Prostate gland (tissue), 2 donors: ENCODE measurements at regions not wholly inside any gene's neighbourhood (a gene's known extent, or its start where the extent isn't known, plus 50 kb on each side); places are given as distances from the start of the nearest gene placed in this dataset.

Experiments used
- DNase-seq: peaks from one replicate; pipeline ENCODE4 v3.0.0-alpha.2; 2019; ENCODE audit warnings: low spot score
- H3K27ac ChIP-seq, 2 donors: fragments of 200-600 bp; sonication (generic); 2 replicates each; pipeline ENCODE4 v1.5.1; 2017 to 2019
- H3K27me3 ChIP-seq: fragments of 200-600 bp; sonication (generic); replicated peaks from 2 replicates; pipeline ENCODE4 v1.5.1; 2019; ENCODE audit not compliant: insufficient read depth
- H3K36me3 ChIP-seq, 2 donors: fragments of 200-600 bp; sonication (generic); 1 replicate in 1 of 2; 2 replicates in 1 of 2; pipeline versions ENCODE4 v1.5.1 to v1.8.1; 2017 to 2019
- H3K4me1 ChIP-seq: fragments of 200-600 bp; sonication (generic); replicated peaks from 2 replicates; pipeline ENCODE4 v1.5.1; 2019
- H3K4me3 ChIP-seq, 2 donors: fragments of 200-600 bp; sonication (generic); 2 replicates each; pipeline ENCODE4 v1.5.1; 2017 to 2019
- H3K9me3 ChIP-seq: fragments of 200-600 bp; sonication (generic); 2 replicates; pipeline ENCODE4 v1.5.1; 2017
- POLR2A ChIP-seq: fragments of 450-650 bp; IDR thresholded peaks from one replicate; pipeline ENCODE4 v1.6.1; 2016; ENCODE audit warnings: antibody characterized with exemption, mild to moderate bottlenecking
- POLR2AphosphoS5 ChIP-seq: sonication (generic); formaldehyde crosslinking; IDR thresholded peaks from one replicate; pipeline ENCODE4 v1.6.1; 2017; ENCODE audit warnings: antibody characterized with exemption
- WGBS: methylation state at CpG from one replicate; pipeline ENCODE4 v1.1.5; 2018; 5-methylcytosine and 5-hydroxymethylcytosine counted together
- intact Hi-C: fragments of 100-400 bp; cut with DNase I; formaldehyde crosslinking; loops from one replicate; pipeline ENCODE4 v1.14.2; 2022
- TF ChIP-seq, protein P1 (sequence below), 4 experiments: fragments of 200-600 bp in 2 of 4; fragments of 450-650 bp in 2 of 4; sonication (generic) in 2 of 4; IDR thresholded peaks; 1 replicate in 3 of 4; 2 replicates in 1 of 4; pipeline ENCODE4 v1.5.1; 2016 to 2019; ENCODE audit warnings: antibody characterized with exemption in 4 of 4, mild to moderate bottlenecking in 2 of 4, moderate library complexity in 2 of 4

DNA sequence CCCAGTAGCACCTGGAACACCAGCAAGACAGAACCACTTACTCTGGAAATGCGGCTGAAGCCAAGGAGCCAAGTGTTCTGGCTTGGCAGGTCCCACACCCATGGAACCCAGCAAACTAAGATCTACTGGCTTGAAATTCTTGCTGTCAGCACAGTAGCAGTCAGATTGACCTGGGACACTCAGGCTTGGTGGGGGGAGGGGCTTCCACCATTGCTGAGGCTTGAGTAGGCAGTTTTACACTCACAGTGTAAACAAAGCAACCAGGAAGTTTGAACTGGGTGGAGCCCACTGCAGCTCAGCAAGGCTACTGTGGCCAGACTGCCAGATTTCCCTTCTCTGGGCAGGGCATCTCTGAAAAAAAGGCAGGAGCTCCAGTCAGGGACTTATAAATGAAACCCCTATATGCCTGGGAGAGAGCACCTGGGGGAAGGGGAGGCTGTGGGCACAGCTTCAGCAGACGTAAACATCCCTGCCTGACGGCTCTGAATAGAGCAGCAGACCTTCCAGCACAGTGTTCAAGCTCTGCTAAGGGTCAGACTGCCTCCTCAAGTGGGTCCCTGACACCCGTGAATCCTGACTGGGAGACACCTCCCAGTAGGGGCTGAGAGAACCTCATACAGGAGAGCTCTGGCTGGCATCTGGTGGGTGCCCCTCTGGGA is 121.2 kb downstream of the MTERF1 start:
- no peaks in the 10 kb centered on the region for H3K27me3 ChIP-seq
- no peak overlapping the region for H3K27ac ChIP-seq
- DNase-seq: peak; percentile 65
- intact Hi-C loops: no loop called here
- no peaks in the 10 kb centered on the region for H3K9me3 ChIP-seq
- peak; percentile 41 for TF ChIP-seq POLR2AphosphoS5
- no peak for TF ChIP-seq POLR2A
- no peak overlapping the region for H3K4me3 ChIP-seq
- H3K4me1 ChIP-seq: no peaks in the 10 kb centered on the region
- H3K36me3 ChIP-seq: no peaks in the 10 kb centered on the region
- WGBS: 46% methylated on average over 4 of the region's 4 CpGs

DNA sequence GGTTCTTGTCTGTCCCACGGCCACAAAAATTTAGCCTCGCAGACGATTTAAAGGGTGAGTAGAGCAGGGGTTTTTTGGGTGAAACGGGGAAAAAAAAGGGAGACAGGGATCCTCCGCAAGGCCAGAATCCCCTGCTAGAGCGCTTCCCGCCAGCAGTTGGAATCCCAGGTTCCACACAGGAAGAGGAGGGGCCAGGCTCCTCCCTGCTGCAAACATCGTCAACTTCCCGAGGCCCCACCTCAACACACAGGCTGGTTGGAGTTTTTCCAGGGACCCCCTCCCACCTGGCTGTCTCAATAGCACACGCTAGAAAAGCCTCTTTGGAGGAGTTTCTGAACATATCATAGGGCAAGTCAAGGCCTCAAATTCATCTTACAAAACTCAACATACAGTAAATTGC is 112.7 kb downstream of the MTERF1 start:
- intact Hi-C loops: no loop called here
- no peak overlapping the region for H3K4me3 ChIP-seq
- no peak for TF ChIP-seq POLR2AphosphoS5
- TF ChIP-seq, protein P1, sequence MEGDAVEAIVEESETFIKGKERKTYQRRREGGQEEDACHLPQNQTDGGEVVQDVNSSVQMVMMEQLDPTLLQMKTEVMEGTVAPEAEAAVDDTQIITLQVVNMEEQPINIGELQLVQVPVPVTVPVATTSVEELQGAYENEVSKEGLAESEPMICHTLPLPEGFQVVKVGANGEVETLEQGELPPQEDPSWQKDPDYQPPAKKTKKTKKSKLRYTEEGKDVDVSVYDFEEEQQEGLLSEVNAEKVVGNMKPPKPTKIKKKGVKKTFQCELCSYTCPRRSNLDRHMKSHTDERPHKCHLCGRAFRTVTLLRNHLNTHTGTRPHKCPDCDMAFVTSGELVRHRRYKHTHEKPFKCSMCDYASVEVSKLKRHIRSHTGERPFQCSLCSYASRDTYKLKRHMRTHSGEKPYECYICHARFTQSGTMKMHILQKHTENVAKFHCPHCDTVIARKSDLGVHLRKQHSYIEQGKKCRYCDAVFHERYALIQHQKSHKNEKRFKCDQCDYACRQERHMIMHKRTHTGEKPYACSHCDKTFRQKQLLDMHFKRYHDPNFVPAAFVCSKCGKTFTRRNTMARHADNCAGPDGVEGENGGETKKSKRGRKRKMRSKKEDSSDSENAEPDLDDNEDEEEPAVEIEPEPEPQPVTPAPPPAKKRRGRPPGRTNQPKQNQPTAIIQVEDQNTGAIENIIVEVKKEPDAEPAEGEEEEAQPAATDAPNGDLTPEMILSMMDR (IDR thresholded peaks at IDR 0.05): no peak
- no peak for TF ChIP-seq POLR2A
- H3K27ac ChIP-seq: no peak overlapping the region
- H3K4me1 ChIP-seq: no peaks in the 10 kb centered on the region
- no peaks in the 10 kb centered on the region for H3K27me3 ChIP-seq
- no peak for DNase-seq
- H3K36me3 ChIP-seq: no peaks in the 10 kb centered on the region
- 90% methylated on average over 10 of the region's 10 CpGs for WGBS
- H3K9me3 ChIP-seq: no peaks in the 10 kb centered on the region

DNA sequence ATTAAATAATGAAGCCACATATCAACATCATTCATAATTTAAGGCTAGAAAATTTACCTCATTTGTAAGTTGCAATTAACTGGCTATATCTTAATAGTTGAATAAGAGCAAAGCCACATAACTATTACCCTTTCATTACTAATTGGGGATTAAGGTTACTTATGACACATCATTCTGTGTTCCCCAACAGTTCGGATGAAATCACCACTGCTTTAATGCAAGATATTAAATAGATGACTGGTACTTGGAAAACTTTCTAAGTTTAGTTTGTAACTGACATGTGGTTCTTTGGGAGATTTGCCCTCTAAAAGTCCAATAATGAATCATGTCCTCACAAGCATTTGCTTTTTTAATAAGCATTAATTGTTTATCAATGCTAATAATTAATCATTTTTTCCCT is 109.1 kb downstream of the MTERF1 start:
- Histone ChIP-seq H3K27me3 (no peaks in the 10 kb centered on the region), H3K4me1 (no peaks in the 10 kb centered on the region), H3K9me3 (no peaks in the 10 kb centered on the region), H3K27ac (no peak overlapping the region), H3K4me3 (no peak overlapping the region), H3K36me3 (no peaks in the 10 kb centered on the region)
- 50% methylated on average over 1 of the region's 1 CpG for WGBS
- no peak for DNase-seq
- TF ChIP-seq, protein P1 (IDR thresholded peaks at IDR 0.05): no peak
- TF ChIP-seq POLR2AphosphoS5: no peak
- TF ChIP-seq POLR2A: no peak
- intact Hi-C loops: no loop called here

DNA sequence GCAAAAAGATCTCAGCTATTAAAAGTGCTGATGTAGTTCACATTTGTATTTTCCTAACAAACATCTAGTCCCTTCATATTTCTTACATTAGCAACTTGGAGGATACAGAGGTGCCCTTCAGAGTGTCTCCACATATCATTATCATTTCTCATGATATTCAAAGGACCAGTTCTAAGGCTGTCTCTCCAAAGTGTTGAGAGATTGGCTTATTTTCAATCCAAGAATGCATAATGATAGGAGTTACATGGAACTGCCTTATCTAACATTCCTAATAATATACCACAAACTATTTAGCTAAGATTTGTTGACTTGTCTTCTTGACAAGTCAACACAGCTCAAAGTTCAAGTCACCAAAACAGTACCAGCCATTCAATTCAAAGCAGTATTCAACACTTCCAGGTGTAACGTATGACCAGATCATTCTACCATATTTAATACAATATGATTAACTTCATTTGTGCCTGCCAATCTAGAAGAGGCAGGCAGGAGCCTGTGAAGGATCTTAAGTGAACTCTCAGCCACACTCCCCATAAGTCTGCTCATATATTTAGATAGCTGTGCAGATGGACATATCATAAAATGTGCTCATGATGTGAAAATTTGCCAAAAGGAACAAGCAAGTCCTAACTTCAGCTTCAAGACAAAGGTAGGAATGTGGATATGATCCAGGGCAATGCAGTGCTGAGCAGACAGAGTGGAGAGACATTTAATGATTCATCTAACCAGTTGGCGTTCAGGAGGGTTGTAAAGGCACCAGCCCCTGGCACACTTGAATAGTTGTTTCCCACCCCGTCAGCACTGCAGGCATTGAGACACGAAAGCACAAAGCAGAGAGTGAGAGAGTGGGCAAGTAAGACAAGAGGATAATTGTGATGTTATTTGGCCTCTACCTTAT is 108.3 kb downstream of the MTERF1 start:
- WGBS: 31% methylated on average over 4 of the region's 4 CpGs
- intact Hi-C loops: no loop called here

DNA sequence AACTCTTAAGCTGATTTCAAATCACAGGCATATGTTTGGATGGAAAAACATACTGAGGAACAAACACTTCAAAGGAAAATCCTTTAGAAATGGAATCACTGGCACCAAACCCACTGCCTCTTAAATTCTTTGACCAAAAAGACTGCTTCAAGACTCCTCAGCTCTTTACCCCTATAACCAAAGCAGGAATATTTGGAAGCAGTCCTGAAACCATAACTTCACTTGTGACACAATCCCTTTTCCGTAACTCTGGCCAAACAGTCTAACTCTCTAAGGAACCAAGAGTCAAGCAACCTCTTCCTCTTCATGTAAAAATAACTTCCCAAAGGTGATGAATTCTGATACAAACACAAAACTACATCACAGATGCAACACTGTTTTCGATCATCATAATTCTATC is 104.3 kb downstream of the MTERF1 start:
- intact Hi-C loops: no loop called here
- Histone ChIP-seq H3K36me3 (no peaks in the 10 kb centered on the region), H3K4me1 (no peaks in the 10 kb centered on the region), H3K27me3 (no peaks in the 10 kb centered on the region), H3K4me3 (no peak overlapping the region), H3K9me3 (no peaks in the 10 kb centered on the region), H3K27ac (no peak overlapping the region)
- WGBS: 74% methylated on average over 2 of the region's 2 CpGs
- TF ChIP-seq, protein P1 (IDR thresholded peaks at IDR 0.05): no peak
- TF ChIP-seq POLR2A (no peak), POLR2AphosphoS5 (no peak)
- no peak for DNase-seq

More for the DNA sequence above, 108.3 kb downstream of the MTERF1 start:
- H3K4me1 ChIP-seq: no peaks in the 10 kb centered on the region
- TF ChIP-seq POLR2AphosphoS5: peak; percentile 79
- no peak for TF ChIP-seq POLR2A
- TF ChIP-seq, protein P1 (IDR thresholded peaks at IDR 0.05): no peak
- DNase-seq: peak; percentile 65
- H3K9me3 ChIP-seq: no peaks in the 10 kb centered on the region
- H3K4me3 ChIP-seq: no peak overlapping the region
- H3K27ac ChIP-seq: no peak overlapping the region
- H3K36me3 ChIP-seq: no peaks in the 10 kb centered on the region
- no peaks in the 10 kb centered on the region for H3K27me3 ChIP-seq
